ENCODE measurements at regions not wholly inside any gene's neighbourhood (a gene's known extent, or its start where the extent isn't known, plus 50 kb on each side); places are given as distances from the start of the nearest gene placed in this dataset.
"Not testable (repeated sequence)": the region's sequence is repeated elsewhere in the genome, so short reads cannot be mapped to it uniquely, and the experiment has no call there.

DNA sequence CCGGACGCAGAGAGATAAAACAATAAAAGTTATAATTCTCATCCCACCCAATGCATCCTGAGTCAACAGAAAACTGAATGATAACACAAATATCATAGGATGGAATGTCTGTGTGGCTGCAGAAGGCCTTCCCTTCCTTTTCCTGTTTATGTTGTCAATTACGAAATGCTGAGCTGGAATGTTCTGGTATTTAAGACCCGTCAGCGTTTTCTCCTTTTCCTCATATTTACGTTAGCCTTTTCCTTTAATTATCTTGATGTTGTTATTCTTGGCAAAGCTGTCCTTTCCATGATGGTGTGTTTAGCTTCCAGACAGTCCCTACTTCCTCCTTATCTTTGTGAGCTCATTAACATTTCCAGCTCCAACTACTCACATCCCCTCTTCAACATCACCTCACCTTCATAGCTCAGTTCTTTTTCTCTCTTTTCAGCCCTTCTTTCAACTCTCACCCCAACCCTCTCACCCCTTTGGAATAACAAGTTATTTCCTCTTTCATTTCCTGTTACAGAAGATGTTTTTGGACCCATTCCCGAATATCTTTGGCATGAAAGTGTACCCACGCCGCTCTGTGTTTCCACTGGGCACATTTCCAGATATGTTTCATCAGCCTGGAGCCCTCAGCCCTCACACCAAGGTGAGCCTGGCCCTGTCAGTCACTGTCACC, 221.6 kb downstream of the NR2F1-AS1 start:
- DNase-seq: no peak

GRCh38 chr5:93358176-93358575, 222.8 kb downstream of the NR2F1-AS1 start:
- DNase-seq: no peak

GRCh38 chr5:93357686-93358085, 223.3 kb downstream of the NR2F1-AS1 start:
- DNase-seq: no peak

DNA sequence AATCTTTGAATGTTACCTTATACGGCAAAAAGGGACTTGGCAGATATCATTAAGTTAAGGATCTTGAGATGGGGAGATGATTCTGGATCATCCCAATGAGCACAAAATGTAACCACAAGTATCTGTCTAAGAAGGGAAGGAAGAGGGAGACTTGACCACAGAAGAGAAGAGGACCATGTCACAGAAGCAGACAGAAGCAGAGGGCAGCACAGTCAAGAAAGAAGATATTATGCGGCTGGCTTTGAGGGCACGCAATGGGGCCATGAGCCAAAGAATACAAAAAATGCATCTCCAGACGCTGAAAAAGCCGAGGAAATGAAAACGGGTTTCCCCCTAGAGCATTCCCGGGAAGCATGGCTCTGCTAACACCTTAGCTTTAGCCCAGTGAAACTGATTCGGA, 225.3 kb downstream of the NR2F1-AS1 start:
- DNase-seq: no peak

DNA sequence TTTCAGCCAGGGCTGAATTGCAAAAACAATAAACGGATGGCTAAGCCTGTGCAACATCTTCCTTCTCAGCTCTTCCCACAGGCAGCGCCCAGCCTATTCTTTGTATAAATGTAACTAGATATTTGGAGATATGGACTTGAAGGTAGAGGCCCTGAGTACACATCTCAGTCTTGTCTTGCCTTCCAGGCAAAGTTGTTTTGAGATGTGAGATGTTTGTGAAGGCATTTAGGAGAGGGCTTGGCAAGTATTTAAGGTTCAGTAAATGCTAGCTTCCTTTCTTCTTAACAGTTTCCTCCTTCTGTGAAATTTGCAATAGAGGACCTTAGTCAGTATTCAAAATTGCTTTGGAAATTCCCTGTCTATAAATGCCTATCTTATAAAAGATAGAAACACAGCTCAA, 228.8 kb downstream of the NR2F1-AS1 start:
- no peak for DNase-seq

GRCh38 chr5:93349613-93350012, 231.4 kb downstream of the NR2F1-AS1 start:
- DNase-seq: no peak

GRCh38 chr5:93348231-93348630, 232.8 kb downstream of the NR2F1-AS1 start:
- no peak for DNase-seq

- not testable (repeated sequence) for DNase-seq
Measured at GRCh38 chr5:93346850-93347249, 234.2 kb downstream of the NR2F1-AS1 start.

- no peak for DNase-seq
Measured at GRCh38 chr5:93346301-93346700, 234.7 kb downstream of the NR2F1-AS1 start.

DNA sequence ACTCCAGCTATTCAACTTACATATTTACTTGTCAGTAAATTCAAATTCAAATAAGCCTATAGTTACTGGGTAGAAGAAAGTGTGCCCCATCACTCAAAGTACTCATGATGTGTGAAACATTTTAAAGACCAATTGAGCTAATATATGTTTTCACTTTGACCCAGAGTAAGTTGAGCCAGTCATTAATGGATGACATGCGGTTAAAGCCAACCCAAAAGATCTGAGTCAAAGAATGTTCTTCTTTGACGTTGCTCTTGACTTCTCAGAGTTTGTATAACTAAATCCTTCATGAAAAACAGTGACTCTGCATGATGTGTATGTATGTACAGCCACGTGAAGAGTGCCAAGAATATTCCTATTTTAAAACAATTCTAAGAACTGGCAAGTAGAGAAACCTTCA, 237.4 kb downstream of the NR2F1-AS1 start:
- DNase-seq: no peak

- no peak for DNase-seq
Measured at GRCh38 chr5:93342563-93343061, 238.4 kb downstream of the NR2F1-AS1 start.

GRCh38 chr5:93340881-93341280, 240.1 kb downstream of the NR2F1-AS1 start:
- no peak for DNase-seq

DNA sequence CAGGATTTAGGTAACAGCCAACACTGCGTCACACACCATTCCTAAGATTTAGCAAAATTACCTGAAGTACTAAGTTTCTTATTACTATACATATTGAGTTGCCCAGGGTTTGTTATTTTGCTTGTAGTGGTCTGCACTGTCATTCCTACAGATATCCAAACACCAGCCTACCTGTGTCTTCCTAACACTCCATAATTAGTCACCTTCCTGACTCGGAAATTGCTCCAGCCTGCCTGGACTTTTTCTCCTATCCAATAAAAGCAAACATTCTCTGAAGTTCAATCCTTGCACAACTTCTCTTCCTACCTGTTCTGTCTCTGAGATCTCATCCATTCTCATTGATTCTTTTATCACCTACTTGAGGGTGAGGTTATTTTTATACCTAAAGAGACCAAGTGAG, 243.9 kb downstream of the NR2F1-AS1 start:
- DNase-seq: no peak

GRCh38 chr5:93336330-93337110, 244.5 kb downstream of the NR2F1-AS1 start:
- no peak for DNase-seq

DNA sequence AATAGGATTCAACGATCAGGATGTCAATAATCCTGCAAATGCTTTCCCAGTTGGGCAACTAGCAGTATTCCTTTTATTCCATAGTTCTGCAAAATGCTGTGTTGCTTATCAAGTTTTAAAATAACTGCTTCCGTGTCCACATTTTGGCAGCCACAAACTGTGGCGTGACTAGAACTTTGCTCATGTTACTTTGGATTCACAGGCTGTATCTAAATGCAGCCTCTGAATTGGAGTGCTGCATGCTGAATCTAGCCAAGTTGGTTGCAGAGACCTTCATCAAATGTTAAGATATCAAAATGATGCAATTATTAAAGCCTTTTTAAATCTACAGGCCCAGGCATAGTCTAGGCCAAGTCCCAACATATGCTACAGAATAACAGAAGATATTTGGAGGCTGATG, 249.2 kb downstream of the NR2F1-AS1 start:
- no peak for DNase-seq

GRCh38 chr5:93331241-93331640, 249.8 kb downstream of the NR2F1-AS1 start:
- DNase-seq: no peak

- DNase-seq: no peak
Measured at GRCh38 chr5:93330506-93330905, 250.5 kb downstream of the NR2F1-AS1 start.

- no peak for DNase-seq
Measured at GRCh38 chr5:93329756-93330155, 251.3 kb downstream of the NR2F1-AS1 start.

GRCh38 chr5:93328833-93329232, 252.2 kb downstream of the NR2F1-AS1 start:
- DNase-seq: no peak

DNA sequence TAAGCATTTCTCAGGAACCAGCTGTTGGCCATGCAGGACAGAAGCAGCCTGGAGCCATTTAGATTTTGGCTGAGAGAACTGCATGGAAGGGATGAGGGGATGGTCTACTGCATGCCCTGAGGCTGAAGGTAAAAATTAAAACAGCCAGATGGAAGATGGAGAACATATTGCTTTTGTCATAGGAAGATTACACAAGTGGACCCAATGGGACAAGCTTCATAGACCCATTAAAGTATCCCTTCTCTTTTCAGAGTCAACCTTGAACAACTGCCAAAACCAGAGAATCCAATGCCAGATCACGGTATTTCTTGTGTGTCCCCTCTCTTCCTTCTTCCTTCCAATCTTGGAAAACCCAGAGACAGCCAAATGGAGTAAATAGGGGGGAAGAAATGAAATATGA, 253.4 kb downstream of the NR2F1-AS1 start:
- no peak for DNase-seq

GRCh38 chr5:93325946-93326345, 255.1 kb downstream of the NR2F1-AS1 start:
- DNase-seq: no peak

GRCh38 chr5:93322974-93323860, 257.8 kb downstream of the NR2F1-AS1 start:
- DNase-seq: no peak

DNA sequence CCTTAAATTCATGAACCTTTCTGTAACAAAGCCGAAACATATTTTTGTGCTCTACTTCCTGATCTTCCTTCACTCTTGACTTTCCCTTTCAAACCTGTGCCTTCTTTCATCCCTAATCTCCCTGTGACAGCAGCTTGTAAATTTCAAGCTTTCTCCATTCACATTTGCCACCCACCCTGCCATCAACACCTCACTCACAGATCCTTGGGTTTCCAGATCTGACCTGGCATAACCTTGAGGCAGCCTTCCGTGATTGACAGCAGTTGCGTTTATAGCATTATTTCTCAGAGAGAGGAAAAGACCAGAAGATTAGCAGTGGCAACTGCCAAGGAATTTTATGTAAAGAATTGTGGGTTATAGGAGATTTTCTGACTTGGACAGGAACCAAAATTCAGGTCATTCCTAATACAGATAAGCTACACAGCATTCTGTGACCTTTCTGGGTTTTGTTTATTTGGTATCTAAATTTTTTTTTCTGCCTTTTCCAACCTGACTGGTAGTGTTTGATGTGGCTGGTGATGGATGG, 260.0 kb downstream of the NR2F1-AS1 start:
- DNase-seq: no peak

Data from activated CD8-positive, alpha-beta memory T cell treated with anti-CD3 and anti-CD28 coated beads, Interleukin-2, amount 50 U/mL, for 4 hours (primary cell).